Neural crest cell (in vitro differentiated cells): ENCODE measurements at regions not wholly inside any gene's neighbourhood (a gene's known extent, or its start where the extent isn't known, plus 50 kb on each side); places are given as distances from the start of the nearest gene placed in this dataset.

Experiments used
- DNase-seq: peaks from one replicate; pipeline ENCODE4 v3.0.0; 2021; ENCODE audit warnings: low read depth, mixed read lengths, low spot score
- H3K27ac Mint-ChIP-seq: one replicate; pipeline ENCODE4 v1.8.0; 2021; ENCODE audit warnings: mild to moderate bottlenecking, mixed read lengths; ENCODE audit not compliant: unreplicated experiment
- H3K27me3 Mint-ChIP-seq: 2 replicates; pipeline ENCODE4 v1.8.0; 2021; ENCODE audit warnings: low read depth, mild to moderate bottlenecking, mixed read lengths
- H3K36me3 Mint-ChIP-seq: 2 replicates; pipeline ENCODE4 v1.8.0; 2021; ENCODE audit warnings: low read depth, mild to moderate bottlenecking, mixed read lengths
- H3K4me1 Mint-ChIP-seq: 2 replicates; pipeline ENCODE4 v1.8.0; 2021; ENCODE audit warnings: mixed read lengths
- H3K4me3 Mint-ChIP-seq: one replicate; pipeline ENCODE4 v1.8.0; 2021; ENCODE audit warnings: mild to moderate bottlenecking, mixed read lengths
- H3K9me3 Mint-ChIP-seq: 2 replicates; pipeline ENCODE4 v1.8.0; 2021; ENCODE audit warnings: mixed read lengths
- TF ChIP-seq, protein P1 (sequence below): fragments of 200-600 bp; sonication (generic); conservative IDR thresholded peaks from 2 replicates; pipeline ENCODE4 v1.5.0; 2021; ENCODE audit warnings: antibody characterized with exemption, mild to moderate bottlenecking

GRCh38 chr22:22072169-22072836 is 89.7 kb upstream of the TOP3B start:
- Mint-ChIP-seq H3K27me3 (peaks cover 83% of the 10 kb centered on the region), H3K27ac (no peak overlapping the region), H3K9me3 (no peaks in the 10 kb centered on the region), H3K4me1 (peaks cover 8% of the 10 kb centered on the region), H3K4me3 (no peak overlapping the region), H3K36me3 (no peaks in the 10 kb centered on the region)
- DNase-seq = no peak
- TF ChIP-seq, protein P1, sequence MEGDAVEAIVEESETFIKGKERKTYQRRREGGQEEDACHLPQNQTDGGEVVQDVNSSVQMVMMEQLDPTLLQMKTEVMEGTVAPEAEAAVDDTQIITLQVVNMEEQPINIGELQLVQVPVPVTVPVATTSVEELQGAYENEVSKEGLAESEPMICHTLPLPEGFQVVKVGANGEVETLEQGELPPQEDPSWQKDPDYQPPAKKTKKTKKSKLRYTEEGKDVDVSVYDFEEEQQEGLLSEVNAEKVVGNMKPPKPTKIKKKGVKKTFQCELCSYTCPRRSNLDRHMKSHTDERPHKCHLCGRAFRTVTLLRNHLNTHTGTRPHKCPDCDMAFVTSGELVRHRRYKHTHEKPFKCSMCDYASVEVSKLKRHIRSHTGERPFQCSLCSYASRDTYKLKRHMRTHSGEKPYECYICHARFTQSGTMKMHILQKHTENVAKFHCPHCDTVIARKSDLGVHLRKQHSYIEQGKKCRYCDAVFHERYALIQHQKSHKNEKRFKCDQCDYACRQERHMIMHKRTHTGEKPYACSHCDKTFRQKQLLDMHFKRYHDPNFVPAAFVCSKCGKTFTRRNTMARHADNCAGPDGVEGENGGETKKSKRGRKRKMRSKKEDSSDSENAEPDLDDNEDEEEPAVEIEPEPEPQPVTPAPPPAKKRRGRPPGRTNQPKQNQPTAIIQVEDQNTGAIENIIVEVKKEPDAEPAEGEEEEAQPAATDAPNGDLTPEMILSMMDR = no peak

GRCh38 chr22:22071455-22071854 is 88.9 kb upstream of the TOP3B start:
- H3K36me3 Mint-ChIP-seq = no peaks in the 10 kb centered on the region
- peaks cover 8% of the 10 kb centered on the region for H3K4me1 Mint-ChIP-seq
- no peak overlapping the region for H3K4me3 Mint-ChIP-seq
- H3K27me3 Mint-ChIP-seq = peaks cover 82% of the 10 kb centered on the region
- no peak for DNase-seq
- no peak overlapping the region for H3K27ac Mint-ChIP-seq
- no peaks in the 10 kb centered on the region for H3K9me3 Mint-ChIP-seq
- TF ChIP-seq, protein P1 = no peak

DNA sequence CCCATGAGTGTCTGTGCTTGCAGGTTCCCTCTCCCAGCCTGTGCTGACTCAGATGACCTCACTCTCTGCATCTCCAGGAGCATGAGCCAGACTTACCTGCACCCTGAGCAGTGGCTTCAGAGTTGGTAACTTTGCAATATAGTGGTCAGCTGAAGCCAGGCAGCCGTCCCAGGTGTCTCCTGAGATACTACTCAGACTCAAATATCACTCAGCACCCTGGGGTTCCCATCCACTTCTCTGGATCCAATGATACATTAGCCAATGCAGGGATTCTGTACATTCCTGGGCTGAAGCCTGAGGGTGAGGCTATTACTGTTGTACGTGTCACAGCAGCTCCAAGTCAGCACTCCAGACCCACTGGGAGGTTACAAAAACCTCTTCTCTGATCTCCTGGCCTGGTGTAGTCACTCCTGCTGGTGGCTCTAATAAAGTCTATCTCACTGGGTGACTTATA is 87.8 kb upstream of the TOP3B start:
- H3K27ac Mint-ChIP-seq = no peak overlapping the region
- H3K27me3 Mint-ChIP-seq = peaks cover 75% of the 10 kb centered on the region
- TF ChIP-seq, protein P1 = no peak
- no peaks in the 10 kb centered on the region for H3K9me3 Mint-ChIP-seq
- H3K4me1 Mint-ChIP-seq = peaks cover 8% of the 10 kb centered on the region
- DNase-seq = no peak
- H3K4me3 Mint-ChIP-seq = no peak overlapping the region
- H3K36me3 Mint-ChIP-seq = no peaks in the 10 kb centered on the region

DNA sequence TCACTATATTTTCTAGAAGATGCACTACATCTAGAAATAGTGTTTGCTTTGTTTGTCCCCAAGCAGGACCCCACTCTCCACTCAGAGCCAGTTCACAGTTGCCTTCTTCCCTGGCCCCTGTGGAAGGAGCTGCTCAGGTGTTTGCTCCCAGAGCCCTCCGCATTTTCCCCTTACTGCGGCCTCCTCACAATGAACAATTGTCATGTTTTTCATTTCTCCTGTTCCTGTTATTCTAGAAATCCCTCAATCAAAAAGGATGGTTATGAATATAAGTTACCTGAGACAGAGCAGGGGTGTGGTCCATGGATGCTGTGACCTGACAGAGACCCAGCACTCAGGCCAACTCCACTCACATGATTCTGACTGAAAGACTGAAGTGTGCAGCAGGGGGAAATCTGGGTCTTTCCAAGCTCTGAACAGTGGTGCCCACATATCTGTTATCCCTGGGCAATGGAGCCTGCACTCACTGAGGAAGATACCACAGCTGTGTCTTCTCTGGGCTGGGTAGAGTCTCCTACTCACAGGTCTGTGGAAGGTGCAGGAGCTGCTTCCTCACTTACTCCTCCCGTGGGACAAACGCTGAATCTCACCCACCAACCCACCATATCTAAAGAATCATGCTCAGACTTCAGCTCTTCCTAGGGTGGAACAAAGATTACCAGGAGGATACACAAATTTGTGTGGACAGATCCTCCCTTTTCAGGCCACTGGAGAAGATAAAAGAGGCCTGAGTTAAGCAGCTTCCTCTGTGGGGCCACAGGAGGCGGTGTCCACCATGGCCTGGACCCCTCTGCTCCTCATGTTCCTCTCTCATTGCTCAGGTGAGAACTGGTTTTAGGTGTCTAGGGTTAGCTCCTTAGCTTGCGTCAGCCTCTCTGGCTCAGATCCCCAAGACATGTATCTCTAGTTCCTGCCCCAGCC is 87.1 kb upstream of the TOP3B start:
- Mint-ChIP-seq H3K27me3 (peaks cover 79% of the 10 kb centered on the region), H3K36me3 (no peaks in the 10 kb centered on the region), H3K4me3 (no peak overlapping the region), H3K27ac (no peak overlapping the region), H3K9me3 (no peaks in the 10 kb centered on the region), H3K4me1 (peaks cover 8% of the 10 kb centered on the region)
- DNase-seq = no peak
- TF ChIP-seq, protein P1 = no peak

DNA sequence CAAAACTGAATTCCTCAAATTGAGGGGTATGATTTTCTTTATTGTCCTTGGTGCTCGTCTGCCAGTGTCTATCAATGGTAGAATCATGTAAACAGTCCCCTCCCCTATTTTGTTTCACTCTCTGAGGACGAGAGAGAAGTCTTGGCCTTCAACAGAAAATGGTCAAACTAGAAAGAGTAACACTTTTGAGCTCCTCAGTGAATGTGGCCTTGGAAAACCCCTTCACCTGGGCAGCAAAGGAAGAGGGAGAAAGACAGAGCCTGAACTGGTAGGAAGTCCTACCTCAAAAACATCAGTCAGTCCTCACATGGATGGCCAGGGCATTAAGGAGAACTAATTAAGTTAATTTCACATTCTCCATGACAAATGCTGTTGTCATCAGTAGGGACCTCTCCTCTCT is 86.1 kb upstream of the TOP3B start:
- Mint-ChIP-seq H3K36me3 (no peaks in the 10 kb centered on the region), H3K9me3 (no peaks in the 10 kb centered on the region), H3K4me1 (no peaks in the 10 kb centered on the region), H3K27ac (no peak overlapping the region), H3K4me3 (no peak overlapping the region), H3K27me3 (peaks cover 73% of the 10 kb centered on the region)
- DNase-seq = no peak
- TF ChIP-seq, protein P1 = no peak
